Fibroblast of pulmonary artery (primary cell): ENCODE measurements at regions not wholly inside any gene's neighbourhood (a gene's known extent, or its start where the extent isn't known, plus 50 kb on each side); places are given as distances from the start of the nearest gene placed in this dataset.

Experiments
- DNase-seq: peaks from one replicate; pipeline ENCODE4 v3.0.0-alpha.2; 2010; ENCODE audit warnings: low read depth
- H3K4me3 ChIP-seq: replicated peaks from 2 replicates; pipeline ENCODE4 v1.5.1; 2011; ENCODE audit warnings: low read depth, mild to moderate bottlenecking, control low read depth, low read length, moderate library complexity
- TF ChIP-seq, protein P1 (sequence below): IDR thresholded peaks from 2 replicates; pipeline ENCODE4 v1.5.1; 2011; ENCODE audit warnings: mild to moderate bottlenecking, control low read depth, low read length, inconsistent platforms; ENCODE audit errors: missing control alignments

DNA sequence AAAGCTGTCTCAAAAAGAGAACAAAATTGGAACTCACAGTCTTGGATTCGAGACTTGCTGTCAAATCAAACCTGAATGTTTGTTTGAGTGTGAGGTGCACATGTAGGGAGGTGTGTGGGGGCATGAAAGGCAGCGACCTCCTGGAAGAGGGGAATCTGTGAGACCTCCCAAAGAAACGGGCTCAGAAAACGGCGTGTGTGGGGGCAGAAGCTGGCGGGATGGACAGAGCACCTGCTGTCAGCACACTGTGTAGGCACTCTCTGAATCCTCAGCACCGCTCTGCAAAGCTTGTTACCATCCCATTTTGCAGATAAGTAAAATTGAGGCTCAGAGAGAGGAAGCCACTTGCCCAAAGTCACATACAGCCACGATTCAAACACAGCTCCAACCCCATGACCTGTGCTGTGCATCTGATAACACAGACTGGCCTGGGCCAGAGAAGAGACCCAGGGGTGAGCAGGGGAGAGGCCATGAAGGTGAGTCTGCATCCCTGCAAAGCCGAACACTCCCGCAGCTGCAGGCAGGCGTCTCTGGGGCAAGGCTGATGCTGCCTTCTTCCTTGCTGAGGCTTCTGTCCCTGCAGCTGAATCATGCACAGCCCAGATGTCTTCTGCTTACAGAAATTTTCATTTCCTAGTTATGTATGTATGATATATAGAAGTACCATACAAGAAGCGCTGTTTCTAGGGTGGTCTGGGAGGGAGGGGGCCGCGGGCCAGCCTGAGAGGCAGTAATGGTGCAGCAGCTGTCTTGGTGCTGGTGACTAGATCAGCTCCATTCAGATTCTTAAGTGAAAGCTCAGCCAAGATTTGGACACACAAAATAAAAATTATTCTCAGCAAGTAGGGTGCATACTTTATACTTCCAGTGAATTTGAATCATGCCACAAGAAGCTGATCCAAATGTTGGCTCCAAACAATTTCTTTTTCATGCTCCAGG lies 67.3 kb upstream of the SHISAL1 start:
- DNase-seq: no peak
- no peak overlapping the region for H3K4me3 ChIP-seq
- TF ChIP-seq, protein P1, sequence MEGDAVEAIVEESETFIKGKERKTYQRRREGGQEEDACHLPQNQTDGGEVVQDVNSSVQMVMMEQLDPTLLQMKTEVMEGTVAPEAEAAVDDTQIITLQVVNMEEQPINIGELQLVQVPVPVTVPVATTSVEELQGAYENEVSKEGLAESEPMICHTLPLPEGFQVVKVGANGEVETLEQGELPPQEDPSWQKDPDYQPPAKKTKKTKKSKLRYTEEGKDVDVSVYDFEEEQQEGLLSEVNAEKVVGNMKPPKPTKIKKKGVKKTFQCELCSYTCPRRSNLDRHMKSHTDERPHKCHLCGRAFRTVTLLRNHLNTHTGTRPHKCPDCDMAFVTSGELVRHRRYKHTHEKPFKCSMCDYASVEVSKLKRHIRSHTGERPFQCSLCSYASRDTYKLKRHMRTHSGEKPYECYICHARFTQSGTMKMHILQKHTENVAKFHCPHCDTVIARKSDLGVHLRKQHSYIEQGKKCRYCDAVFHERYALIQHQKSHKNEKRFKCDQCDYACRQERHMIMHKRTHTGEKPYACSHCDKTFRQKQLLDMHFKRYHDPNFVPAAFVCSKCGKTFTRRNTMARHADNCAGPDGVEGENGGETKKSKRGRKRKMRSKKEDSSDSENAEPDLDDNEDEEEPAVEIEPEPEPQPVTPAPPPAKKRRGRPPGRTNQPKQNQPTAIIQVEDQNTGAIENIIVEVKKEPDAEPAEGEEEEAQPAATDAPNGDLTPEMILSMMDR: no peak

DNA sequence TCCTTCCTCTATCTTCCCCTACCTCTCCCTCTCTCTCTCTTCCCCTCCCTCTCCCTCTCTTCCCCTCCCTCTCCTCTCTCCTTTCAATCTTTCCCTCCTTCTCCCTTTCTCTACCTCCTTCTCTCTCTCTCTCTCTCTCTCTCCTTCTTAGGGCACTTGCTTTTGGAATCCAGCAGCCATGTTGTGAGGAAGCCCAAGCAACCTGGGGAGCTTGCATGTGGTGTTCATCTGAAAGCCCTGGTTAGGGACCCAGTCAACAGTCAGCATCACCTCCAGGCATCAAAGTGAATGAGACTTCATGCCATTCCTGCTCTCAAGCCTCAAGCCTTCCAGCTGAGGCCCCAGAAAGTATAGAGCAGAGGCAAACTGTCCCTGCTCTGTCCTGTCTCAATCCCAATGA lies 65.6 kb upstream of the SHISAL1 start:
- TF ChIP-seq, protein P1: no peak
- no peak for DNase-seq
- H3K4me3 ChIP-seq: no peak overlapping the region

DNA sequence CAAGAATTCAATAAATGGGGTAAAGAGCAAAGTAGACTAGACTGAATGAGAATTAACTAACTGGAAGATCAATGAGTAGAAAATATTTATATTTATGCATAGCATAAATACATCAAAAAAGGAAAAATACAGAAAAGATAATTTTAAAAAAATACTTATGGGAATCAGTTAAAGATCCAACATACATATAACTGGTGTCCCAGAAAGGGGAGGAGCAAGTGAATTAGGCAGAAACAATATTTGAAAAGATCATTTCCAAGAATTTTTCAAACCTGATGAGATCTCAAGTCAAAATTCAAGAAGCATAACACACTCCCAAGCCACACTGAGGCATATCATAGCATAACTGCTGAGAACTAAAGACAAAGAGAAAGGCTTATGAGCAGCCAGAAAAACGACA lies 62.7 kb upstream of the SHISAL1 start:
- TF ChIP-seq, protein P1: no peak
- no peak for DNase-seq
- no peak overlapping the region for H3K4me3 ChIP-seq

DNA sequence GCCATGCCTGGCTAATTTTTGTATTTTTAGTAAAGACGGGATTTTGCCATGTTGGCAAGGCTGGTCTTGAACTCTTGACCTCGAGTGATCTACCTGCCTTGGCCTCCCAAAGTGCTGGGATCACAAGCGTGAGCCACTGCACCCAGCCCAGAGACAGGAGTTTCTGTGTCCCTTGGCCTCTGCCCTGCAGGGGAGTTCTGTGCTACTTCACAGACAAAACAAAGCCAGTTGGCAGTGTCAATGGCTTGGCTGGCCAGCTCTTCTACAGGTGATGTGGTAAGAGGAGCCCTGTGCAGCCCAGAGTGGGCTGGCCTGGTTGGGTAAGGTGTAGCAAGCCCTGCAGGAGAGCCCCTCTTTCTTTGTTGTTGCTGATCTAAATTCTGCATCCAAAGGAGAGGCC lies 60.5 kb upstream of the SHISAL1 start:
- TF ChIP-seq, protein P1: no peak
- no peak for DNase-seq
- H3K4me3 ChIP-seq: no peak overlapping the region

DNA sequence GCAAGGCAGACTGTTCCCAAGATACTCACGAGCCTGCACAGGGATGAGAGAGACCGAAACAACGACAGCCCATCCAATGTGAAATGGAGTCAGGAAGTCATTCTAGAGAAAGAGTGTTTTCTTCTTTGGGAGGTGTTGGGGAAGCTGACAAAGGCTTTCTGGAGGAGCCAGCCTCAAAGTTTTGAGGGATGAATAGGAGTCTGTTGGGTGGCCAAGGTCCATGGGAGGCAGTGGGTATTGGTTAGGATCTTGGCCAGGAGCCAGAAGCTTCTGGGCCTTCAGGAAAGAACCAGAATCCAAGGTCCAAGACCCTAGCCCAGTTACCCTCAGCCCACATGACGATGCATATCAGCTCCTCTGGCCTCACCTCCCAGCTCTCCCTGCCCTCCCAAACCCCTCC lies 59.9 kb upstream of the SHISAL1 start:
- DNase-seq: no peak
- TF ChIP-seq, protein P1: no peak
- no peak overlapping the region for H3K4me3 ChIP-seq

DNA sequence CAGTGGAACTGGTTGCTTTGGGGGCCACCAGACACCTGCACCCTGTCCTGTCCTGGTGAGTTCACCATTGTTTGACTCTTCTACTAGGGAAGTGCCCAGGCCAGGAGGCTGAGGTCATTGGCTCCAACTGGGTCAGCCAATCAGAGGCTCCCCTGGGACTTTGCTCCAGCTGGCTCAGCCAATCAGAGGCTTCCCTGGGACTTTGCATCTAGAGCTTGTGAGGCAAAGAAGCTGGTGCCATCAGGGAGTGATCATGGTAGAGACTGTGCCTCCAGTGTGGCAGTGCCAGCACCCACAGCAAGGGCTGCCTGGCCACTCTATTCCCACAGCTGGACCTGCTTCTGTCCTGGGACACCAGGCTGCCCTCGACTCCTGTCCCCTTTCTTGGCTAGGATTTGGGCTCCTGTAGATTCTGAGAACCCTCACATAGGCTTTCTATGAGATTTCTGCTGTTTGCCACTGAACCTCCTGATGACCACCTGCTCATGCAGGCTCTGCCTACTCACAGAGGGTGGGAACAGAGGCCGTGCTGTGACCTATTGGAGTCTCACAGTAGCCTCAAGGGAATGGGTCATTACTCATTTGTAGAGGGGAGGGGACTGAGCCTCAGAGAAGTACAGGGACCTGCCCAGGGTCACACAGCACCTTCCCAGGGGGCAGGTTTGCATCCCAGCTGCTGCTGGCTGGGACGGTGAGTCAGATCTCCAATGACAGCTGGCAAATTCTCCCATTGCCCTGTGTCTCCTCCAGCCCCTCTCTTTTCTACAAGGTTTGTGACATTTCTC lies 59.2 kb upstream of the SHISAL1 start:
- TF ChIP-seq, protein P1: no peak
- no peak overlapping the region for H3K4me3 ChIP-seq
- DNase-seq: no peak
